H9 (cell line): ENCODE measurements at regions not wholly inside any gene's neighbourhood (a gene's known extent, or its start where the extent isn't known, plus 50 kb on each side); places are given as distances from the start of the nearest gene placed in this dataset.
"Not testable (repeated sequence)": the region's sequence is repeated elsewhere in the genome, so short reads cannot be mapped to it uniquely, and the experiment has no call there.

ENCODE experiments used
- DNase-seq: peaks from one replicate; pipeline ENCODE4 v3.0.0-alpha.2; 2017
- H2AFZ ChIP-seq: one replicate; pipeline ENCODE4 v1.6.1; 2013; ENCODE audit warnings: mild to moderate bottlenecking, low read length, control low read depth, moderate library complexity
- H2AK5ac ChIP-seq: 2 replicates; pipeline ENCODE4 v1.6.1; 2013; ENCODE audit warnings: low read length, control low read depth, mixed read lengths; ENCODE audit not compliant: insufficient read length
- H2BK120ac ChIP-seq: one replicate; pipeline ENCODE4 v1.6.1; 2013; ENCODE audit warnings: low read depth, mild to moderate bottlenecking, low read length, control low read depth, inconsistent platforms; ENCODE audit not compliant: poor library complexity, severe bottlenecking
- H2BK12ac ChIP-seq: 2 replicates; pipeline ENCODE4 v1.6.1; 2013; ENCODE audit warnings: low read length, control low read depth, mixed read lengths, low read depth; ENCODE audit not compliant: insufficient read length
- H2BK15ac ChIP-seq: 2 replicates; pipeline ENCODE4 v1.6.1; 2013; ENCODE audit warnings: low read depth, low read length, control low read depth
- H2BK20ac ChIP-seq: one replicate; pipeline ENCODE4 v1.6.1; 2013; ENCODE audit warnings: low read depth, mild to moderate bottlenecking, low read length, control low read depth, inconsistent platforms; ENCODE audit not compliant: poor library complexity, severe bottlenecking
- H2BK5ac ChIP-seq: 2 replicates; pipeline ENCODE4 v1.6.1; 2013; ENCODE audit warnings: low read length, control low read depth, mixed read lengths; ENCODE audit not compliant: insufficient read length
- H3K14ac ChIP-seq: 2 replicates; pipeline ENCODE4 v1.6.1; 2013; ENCODE audit warnings: low read length, control low read depth; ENCODE audit not compliant: insufficient read depth
- H3K18ac ChIP-seq: 2 replicates; pipeline ENCODE4 v1.6.1; 2013; ENCODE audit warnings: low read depth, mild to moderate bottlenecking, mixed read lengths, low read length, control low read depth; ENCODE audit not compliant: insufficient read length
- H3K23ac ChIP-seq: 2 replicates; pipeline ENCODE4 v1.6.1; 2013; ENCODE audit warnings: low read length, control low read depth, mixed read lengths, low read depth; ENCODE audit not compliant: insufficient read length
- H3K23me2 ChIP-seq: 2 replicates; pipeline ENCODE4 v1.6.1; 2013; ENCODE audit warnings: low read depth, mild to moderate bottlenecking, mixed read lengths, low read length, control low read depth; ENCODE audit not compliant: insufficient read length, poor library complexity, severe bottlenecking
- H3K27ac ChIP-seq: 2 replicates; pipeline ENCODE4 v1.5.1; 2013; ENCODE audit warnings: low read length, control low read depth, mixed read lengths, low read depth; ENCODE audit not compliant: insufficient read length
- H3K27me3 ChIP-seq: 2 replicates; pipeline ENCODE4 v1.6.1; 2013; ENCODE audit warnings: low read length, control low read depth, inconsistent platforms; ENCODE audit not compliant: insufficient read depth
- H3K4ac ChIP-seq: 2 replicates; pipeline ENCODE4 v1.6.1; 2013; ENCODE audit warnings: low read depth, mild to moderate bottlenecking, control low read depth, inconsistent platforms, low read length, moderate library complexity
- H3K4me1 ChIP-seq: 2 replicates; pipeline ENCODE4 v1.6.1; 2013; ENCODE audit warnings: low read length, control low read depth, inconsistent platforms; ENCODE audit not compliant: insufficient read depth
- H3K4me2 ChIP-seq: 2 replicates; pipeline ENCODE4 v1.6.1; 2013; ENCODE audit warnings: low read length, control low read depth, mixed read lengths; ENCODE audit not compliant: insufficient read length, insufficient read depth
- H3K56ac ChIP-seq: 2 replicates; pipeline ENCODE4 v1.6.1; 2013; ENCODE audit warnings: low read depth, mild to moderate bottlenecking, mixed read lengths, low read length, control low read depth; ENCODE audit not compliant: insufficient read length
- H3K79me1 ChIP-seq: 2 replicates; pipeline ENCODE4 v1.6.1; 2013; ENCODE audit warnings: low read depth, mild to moderate bottlenecking, moderate library complexity, low read length, control low read depth, inconsistent platforms; ENCODE audit not compliant: insufficient read depth, poor library complexity, severe bottlenecking
- H3K79me2 ChIP-seq: 2 replicates; pipeline ENCODE4 v1.6.1; 2013; ENCODE audit warnings: low read length, control low read depth, inconsistent platforms; ENCODE audit not compliant: insufficient read depth
- H3K9ac ChIP-seq: 2 replicates; pipeline ENCODE4 v1.6.1; 2013; ENCODE audit warnings: low read length, control low read depth, mixed read lengths; ENCODE audit not compliant: insufficient read length; ENCODE audit errors: extremely low read depth
- H3K9me3 ChIP-seq: one replicate; pipeline ENCODE4 v1.6.1; 2013; ENCODE audit warnings: low read depth, low read length, inconsistent platforms; ENCODE audit not compliant: control insufficient read depth
- H3T11ph ChIP-seq: one replicate; pipeline ENCODE4 v1.6.1; 2013; ENCODE audit warnings: mild to moderate bottlenecking, low read length, control low read depth, inconsistent platforms
- H4K20me1 ChIP-seq: one replicate; pipeline ENCODE4 v1.6.1; 2013; ENCODE audit not compliant: control insufficient read depth, insufficient read length, insufficient read depth
- H4K5ac ChIP-seq: 2 replicates; pipeline ENCODE4 v1.6.1; 2013; ENCODE audit warnings: low read depth, mild to moderate bottlenecking, mixed read lengths, low read length, control low read depth; ENCODE audit not compliant: insufficient read length
- H4K8ac ChIP-seq: replicated peaks from 2 replicates; pipeline ENCODE4 v1.6.1; 2013; ENCODE audit warnings: low read length, control low read depth, mixed read lengths, low read depth; ENCODE audit not compliant: insufficient read length
- H4K91ac ChIP-seq: 2 replicates; pipeline ENCODE4 v1.6.1; 2013; ENCODE audit warnings: low read depth, mild to moderate bottlenecking, moderate library complexity, mixed read lengths, low read length, control low read depth; ENCODE audit not compliant: insufficient read length
- H3K27ac Mint-ChIP-seq, 3 experiments: 2 replicates in 2 of 3; 3 replicates in 1 of 3; pipeline ENCODE4 v1.8.0; 2020 to 2021; ENCODE audit warnings: mixed read lengths in 3 of 3, mild to moderate bottlenecking in 1 of 3, moderate library complexity in 1 of 3
- H3K27me3 Mint-ChIP-seq: 2 replicates; pipeline ENCODE4 v1.8.0; 2021; ENCODE audit warnings: low read depth, mild to moderate bottlenecking, moderate library complexity, mixed read lengths
- H3K36me3 Mint-ChIP-seq, 3 experiments: 2 replicates in 2 of 3; 3 replicates in 1 of 3; pipeline ENCODE4 v1.8.0; 2020 to 2021; ENCODE audit warnings: low read depth in 3 of 3, mixed read lengths in 3 of 3; ENCODE audit not compliant: insufficient read depth in 1 of 3
- H3K4me1 Mint-ChIP-seq, 2 experiments: 2 replicates each; pipeline ENCODE4 v1.8.0; 2020; ENCODE audit warnings: mixed read lengths in 2 of 2
- H3K4me3 Mint-ChIP-seq, 2 experiments: 2 replicates in 1 of 2; 3 replicates in 1 of 2; pipeline ENCODE4 v1.8.0; 2020 to 2021; ENCODE audit warnings: mild to moderate bottlenecking in 2 of 2, mixed read lengths in 2 of 2, moderate library complexity in 1 of 2
- H3K9me3 Mint-ChIP-seq, 2 experiments: 2 replicates in 1 of 2; 3 replicates in 1 of 2; pipeline ENCODE4 v1.8.0; 2020; ENCODE audit warnings: mild to moderate bottlenecking in 2 of 2, mixed read lengths in 2 of 2, moderate library complexity in 1 of 2
- WGBS: extraction: QIAGEN DNeasy Blood & Tissue Kit; methylation state at CpG from one replicate; pipeline ENCODE4 v1.1.7; 2013; ENCODE audit warnings: missing lambda C conversion rate, low lambda C conversion rate, mixed read lengths; ENCODE audit not compliant: insufficient read length; ENCODE audit errors: extremely low coverage; 5-methylcytosine and 5-hydroxymethylcytosine counted together

GRCh38 chr16:33710696-33711087 lies 251.3 kb downstream of the TP53TG3F start:
- H2BK20ac ChIP-seq, H3K14ac ChIP-seq, H3K27me3 ChIP-seq, H3K4me2 ChIP-seq, H3K79me1 ChIP-seq, H2BK12ac ChIP-seq, H2BK15ac ChIP-seq, H3K18ac ChIP-seq, H3K4me3 Mint-ChIP-seq, H3K23ac ChIP-seq, H2BK120ac ChIP-seq, DNase-seq, H2BK5ac ChIP-seq, H3T11ph ChIP-seq, H4K8ac ChIP-seq, H3K4me1 Mint-ChIP-seq, H4K5ac ChIP-seq, H3K4ac ChIP-seq, H3K4me1 ChIP-seq, H3K27ac ChIP-seq, H3K27ac Mint-ChIP-seq, H3K56ac ChIP-seq, H3K9ac ChIP-seq, H2AFZ ChIP-seq, H3K27me3 Mint-ChIP-seq, H3K23me2 ChIP-seq, H3K79me2 ChIP-seq, H2AK5ac ChIP-seq, H4K20me1 ChIP-seq, H4K91ac ChIP-seq: not testable (repeated sequence)
- Mint-ChIP-seq H3K36me3 (peaks cover 0 to 13% (median 5%) of the 10 kb centered on the region in 3 experiments; a peak in 6 of 7 replicates), H3K9me3 (peaks cover 57 to 61% of the 10 kb centered on the region in 2 experiments)
- H3K9me3 ChIP-seq = peaks cover 11% of the 10 kb centered on the region
- no CpG with 5 or more reads among the region's 3 CpGs for WGBS

GRCh38 chr16:33711616-33712015 lies 252.2 kb downstream of the TP53TG3F start:
- H3K9ac ChIP-seq, H3K79me2 ChIP-seq, H2AFZ ChIP-seq, H3K4me1 Mint-ChIP-seq, H3K4ac ChIP-seq, H3K14ac ChIP-seq, H3K27me3 Mint-ChIP-seq, H2BK20ac ChIP-seq, H3K23ac ChIP-seq, H3K27ac ChIP-seq, DNase-seq, H3K56ac ChIP-seq, H3K79me1 ChIP-seq, H4K5ac ChIP-seq, H3K18ac ChIP-seq, H3K4me1 ChIP-seq, H3K4me2 ChIP-seq, H2BK5ac ChIP-seq, H4K8ac ChIP-seq, H2BK12ac ChIP-seq, H2BK15ac ChIP-seq, H4K20me1 ChIP-seq, H3K27ac Mint-ChIP-seq, H3T11ph ChIP-seq, H3K4me3 Mint-ChIP-seq, H2AK5ac ChIP-seq, H4K91ac ChIP-seq, H3K23me2 ChIP-seq, H2BK120ac ChIP-seq, H3K27me3 ChIP-seq: not testable (repeated sequence)
- H3K9me3 Mint-ChIP-seq = peaks cover 54 to 58% of the 10 kb centered on the region in 2 experiments
- no CpG with 5 or more reads among the region's 5 CpGs for WGBS
- peaks cover 0 to 11% (median 5%) of the 10 kb centered on the region in 3 experiments; a peak in 6 of 7 replicates for H3K36me3 Mint-ChIP-seq
- peaks cover 11% of the 10 kb centered on the region for H3K9me3 ChIP-seq
